Suprapubic skin (tissue), 4 donors: ENCODE measurements at regions not wholly inside any gene's neighbourhood (a gene's known extent, or its start where the extent isn't known, plus 50 kb on each side); places are given as distances from the start of the nearest gene placed in this dataset.

Experiments
- EP300 ChIP-seq: sonication (generic); formaldehyde crosslinking; IDR thresholded peaks from one replicate; pipeline ENCODE4 v1.6.1; 2017; ENCODE audit warnings: antibody characterized with exemption
- POLR2A ChIP-seq, 2 donors: fragments of 450-650 bp; IDR thresholded peaks; one replicate each; pipeline ENCODE4 v1.6.1; 2017; ENCODE audit warnings: antibody characterized with exemption in 2 of 2, mild to moderate bottlenecking in 2 of 2, moderate library complexity in 2 of 2
- POLR2AphosphoS5 ChIP-seq, 3 donors: sonication (generic); formaldehyde crosslinking; IDR thresholded peaks; one replicate each; pipeline ENCODE4 v1.6.1; 2017; ENCODE audit warnings: antibody characterized with exemption in 3 of 3
- TF ChIP-seq, protein P1 (sequence below), 2 donors: fragments of 200-600 bp in 1 of 2; fragments of 450-650 bp in 1 of 2; sonication (generic) in 1 of 2; IDR thresholded peaks; one replicate each; pipeline ENCODE4 v1.5.1; 2016 to 2019; ENCODE audit warnings: antibody characterized with exemption in 2 of 2, mild to moderate bottlenecking in 1 of 2, moderate library complexity in 1 of 2

DNA sequence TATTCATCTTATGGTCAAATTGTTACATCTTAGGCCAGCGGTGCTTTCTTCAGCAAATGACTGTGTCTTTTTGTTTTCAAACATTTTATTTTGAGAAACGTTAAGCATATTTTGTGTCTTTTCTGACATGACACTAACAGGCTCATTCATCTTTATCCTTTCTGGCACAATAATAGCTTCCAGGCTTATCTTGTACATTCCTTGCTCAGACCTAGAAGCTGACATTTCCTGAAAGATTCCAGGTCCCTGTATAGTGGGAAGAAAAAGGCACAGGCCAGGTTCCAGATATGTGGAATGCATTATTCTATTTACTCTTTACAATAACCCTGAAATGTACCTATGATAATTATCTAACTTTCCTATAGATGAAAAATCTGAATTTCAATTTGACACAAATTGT lies 379.1 kb upstream of the B3GAT1 start:
- TF ChIP-seq, protein P1, sequence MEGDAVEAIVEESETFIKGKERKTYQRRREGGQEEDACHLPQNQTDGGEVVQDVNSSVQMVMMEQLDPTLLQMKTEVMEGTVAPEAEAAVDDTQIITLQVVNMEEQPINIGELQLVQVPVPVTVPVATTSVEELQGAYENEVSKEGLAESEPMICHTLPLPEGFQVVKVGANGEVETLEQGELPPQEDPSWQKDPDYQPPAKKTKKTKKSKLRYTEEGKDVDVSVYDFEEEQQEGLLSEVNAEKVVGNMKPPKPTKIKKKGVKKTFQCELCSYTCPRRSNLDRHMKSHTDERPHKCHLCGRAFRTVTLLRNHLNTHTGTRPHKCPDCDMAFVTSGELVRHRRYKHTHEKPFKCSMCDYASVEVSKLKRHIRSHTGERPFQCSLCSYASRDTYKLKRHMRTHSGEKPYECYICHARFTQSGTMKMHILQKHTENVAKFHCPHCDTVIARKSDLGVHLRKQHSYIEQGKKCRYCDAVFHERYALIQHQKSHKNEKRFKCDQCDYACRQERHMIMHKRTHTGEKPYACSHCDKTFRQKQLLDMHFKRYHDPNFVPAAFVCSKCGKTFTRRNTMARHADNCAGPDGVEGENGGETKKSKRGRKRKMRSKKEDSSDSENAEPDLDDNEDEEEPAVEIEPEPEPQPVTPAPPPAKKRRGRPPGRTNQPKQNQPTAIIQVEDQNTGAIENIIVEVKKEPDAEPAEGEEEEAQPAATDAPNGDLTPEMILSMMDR (IDR thresholded peaks at IDR 0.05), result no peak
- no peak for TF ChIP-seq POLR2A (IDR thresholded peaks at IDR 0.05)
- no peak for TF ChIP-seq POLR2AphosphoS5 (IDR thresholded peaks at IDR 0.05)
- TF ChIP-seq EP300, result no peak
